ENCODE measurements at regions not wholly inside any gene's neighbourhood (a gene's known extent, or its start where the extent isn't known, plus 50 kb on each side); places are given as distances from the start of the nearest gene placed in this dataset.

DNA sequence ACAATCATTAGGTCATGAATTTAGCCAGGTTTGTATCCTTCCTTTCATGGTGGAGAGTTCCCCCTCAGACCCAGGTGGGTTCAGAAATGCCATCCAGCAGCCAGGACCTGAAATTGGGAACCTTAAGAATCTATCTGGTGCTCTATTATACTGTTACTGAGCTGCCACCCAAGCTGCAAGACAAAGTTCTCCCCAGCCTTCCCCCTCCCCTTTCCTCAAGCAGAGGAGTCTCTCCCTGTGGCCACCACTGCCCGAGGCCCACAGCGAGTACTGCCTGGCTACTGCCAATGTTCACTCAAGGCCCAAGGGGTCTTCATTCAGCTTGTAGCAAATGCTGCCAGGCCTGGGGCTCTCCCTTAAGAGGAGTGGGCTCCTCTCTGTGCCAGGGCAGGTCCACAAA, 133.8 kb downstream of the TMEM38B start:
- DNase-seq: no peak

DNA sequence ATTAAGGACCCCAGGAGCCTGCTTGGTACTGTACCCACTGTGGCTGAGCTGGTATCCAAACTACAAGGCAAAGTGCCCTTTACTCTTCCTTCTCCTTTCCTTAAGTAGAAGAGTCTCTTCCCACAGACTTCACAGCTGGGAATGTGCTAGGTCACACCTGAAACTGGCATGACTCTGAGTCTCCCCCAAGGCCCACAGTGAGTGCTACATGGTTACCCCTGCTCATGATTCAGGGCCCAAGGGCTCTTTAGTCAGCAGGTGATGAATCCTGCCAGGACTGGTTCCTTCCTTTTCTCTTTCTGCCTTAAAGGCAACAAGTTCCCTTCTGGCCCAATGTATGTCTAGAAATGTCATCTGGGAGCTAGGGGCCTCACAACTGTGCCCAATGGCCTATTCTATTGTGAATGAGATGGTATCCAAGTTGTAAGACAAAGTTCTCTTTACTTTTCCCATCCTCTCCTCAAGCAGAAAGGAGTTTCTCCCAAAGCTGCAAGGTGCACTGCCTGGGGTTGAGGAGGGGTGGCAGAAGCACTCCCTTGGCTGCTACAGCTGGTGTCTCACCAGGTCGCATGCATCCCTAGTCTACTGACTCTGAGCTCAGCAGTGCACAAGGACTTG, 134.4 kb downstream of the TMEM38B start:
- no peak for DNase-seq

DNA sequence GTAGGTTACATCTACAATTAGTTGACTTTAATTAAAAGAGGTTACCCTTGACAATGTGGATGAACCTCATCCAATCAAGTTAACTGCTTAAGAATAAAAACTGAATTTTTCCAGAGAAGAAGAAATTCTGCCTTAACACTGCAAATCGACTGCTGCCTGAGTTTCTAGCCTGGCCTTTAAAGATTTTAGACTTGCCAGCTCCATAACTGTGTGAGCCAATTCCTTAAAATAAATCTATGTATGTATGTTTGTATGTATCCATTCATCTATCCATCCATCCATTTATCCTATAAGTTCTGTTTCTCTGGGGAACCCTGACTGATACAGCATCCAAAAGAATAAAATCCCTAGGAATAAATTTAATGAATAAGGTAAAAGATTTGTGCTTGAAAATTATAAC, 136.1 kb downstream of the TMEM38B start:
- DNase-seq: no peak

DNA sequence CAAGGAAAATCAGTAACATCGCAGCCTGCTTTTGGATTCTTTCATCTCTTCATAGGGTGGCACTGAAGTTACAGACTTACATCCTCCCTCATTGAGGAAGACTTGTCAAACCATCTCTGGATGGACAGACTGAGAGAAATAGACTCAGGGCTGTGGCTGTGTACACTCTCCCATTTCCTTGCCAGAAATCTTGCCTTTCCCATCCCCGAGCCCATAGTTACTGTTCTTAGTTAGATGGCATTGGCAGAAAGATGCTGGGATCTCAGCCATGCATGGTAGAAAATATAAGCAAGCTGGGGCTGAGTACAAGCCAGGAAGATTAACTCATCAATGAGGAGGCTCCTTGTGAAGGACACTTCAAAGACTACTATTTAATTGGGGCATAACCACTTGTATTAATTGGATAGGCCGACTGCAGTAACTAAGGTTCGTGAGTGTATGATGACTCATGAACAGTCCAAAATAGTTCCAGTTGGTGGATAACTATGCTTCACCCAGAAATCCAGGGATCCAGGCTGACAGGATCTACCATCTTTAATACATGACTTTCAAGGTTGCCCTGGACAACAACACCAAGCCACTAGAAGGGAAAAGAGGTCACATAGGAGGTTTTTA, 137.9 kb downstream of the TMEM38B start:
- no peak for DNase-seq

DNA sequence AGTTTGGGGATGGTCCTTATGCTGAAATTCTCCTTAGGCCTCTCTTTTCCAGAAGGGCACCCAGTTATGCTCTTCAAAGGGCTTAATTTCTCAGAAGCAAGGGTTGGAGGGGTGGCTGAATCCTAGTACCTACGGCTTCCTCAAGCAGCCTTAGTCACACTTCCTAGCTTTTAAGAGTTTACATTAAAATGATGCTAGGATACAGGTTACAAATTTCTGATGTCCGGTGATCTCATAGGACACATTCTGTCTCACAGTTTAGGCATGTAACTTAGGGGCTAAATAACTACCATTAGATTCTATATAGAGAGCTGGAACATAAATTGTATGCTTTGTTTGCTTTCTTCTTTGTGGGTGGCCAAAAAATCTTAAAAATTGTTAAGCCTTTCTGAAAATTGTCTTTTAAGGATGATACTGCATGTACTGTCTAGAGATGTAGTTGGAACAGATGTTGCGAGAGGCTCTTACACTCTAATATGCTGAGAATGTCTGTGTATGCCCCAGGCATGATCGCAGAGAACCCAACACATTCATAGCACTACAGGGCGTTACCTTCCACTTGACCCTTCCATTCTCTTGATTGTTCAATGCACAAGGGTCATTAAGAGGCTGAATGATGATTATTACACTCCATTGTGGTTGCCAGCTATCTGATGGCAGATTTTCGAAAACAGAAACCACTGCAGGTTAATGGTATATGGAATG, 139.1 kb downstream of the TMEM38B start:
- DNase-seq: no peak

DNA sequence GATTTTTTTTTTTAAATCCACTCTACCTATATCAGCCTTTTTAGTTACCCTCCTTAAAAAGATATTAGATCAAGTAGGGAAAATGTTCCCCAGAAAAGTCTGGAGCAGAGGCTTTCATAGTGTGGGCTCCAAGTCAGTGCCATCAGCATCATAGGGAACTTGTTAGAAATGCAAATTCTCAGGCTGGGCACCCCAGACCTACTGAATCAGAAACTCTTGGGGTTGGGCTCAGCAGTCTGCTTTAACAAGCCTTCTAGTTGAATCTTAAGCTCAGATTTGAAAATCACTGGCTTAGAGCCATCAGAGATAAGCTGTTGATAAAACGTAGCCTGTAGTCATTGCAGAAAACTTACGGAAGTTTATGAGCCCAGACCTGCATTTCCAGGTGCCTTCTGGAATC, 140.1 kb downstream of the TMEM38B start:
- DNase-seq: no peak

DNA sequence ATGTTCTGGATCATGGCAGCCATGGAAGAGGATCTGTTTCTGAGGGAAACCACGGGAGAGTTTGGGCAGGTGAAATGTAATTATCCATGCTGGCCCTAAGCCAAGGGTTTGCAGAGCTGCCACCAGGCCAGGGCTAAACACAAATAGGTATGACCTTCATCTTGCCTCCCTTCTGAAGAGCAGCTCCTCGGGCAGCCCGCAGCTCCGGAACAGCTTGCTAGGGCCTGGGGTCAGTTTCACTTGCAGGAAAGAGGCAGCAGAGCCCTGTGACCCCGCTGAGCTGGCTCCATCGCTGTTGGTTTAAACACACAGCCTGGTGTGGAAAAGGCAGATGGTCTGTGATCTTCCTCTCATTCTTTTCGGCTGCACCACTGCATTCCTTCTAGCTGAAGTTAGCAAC, 141.4 kb downstream of the TMEM38B start:
- DNase-seq: no peak

DNA sequence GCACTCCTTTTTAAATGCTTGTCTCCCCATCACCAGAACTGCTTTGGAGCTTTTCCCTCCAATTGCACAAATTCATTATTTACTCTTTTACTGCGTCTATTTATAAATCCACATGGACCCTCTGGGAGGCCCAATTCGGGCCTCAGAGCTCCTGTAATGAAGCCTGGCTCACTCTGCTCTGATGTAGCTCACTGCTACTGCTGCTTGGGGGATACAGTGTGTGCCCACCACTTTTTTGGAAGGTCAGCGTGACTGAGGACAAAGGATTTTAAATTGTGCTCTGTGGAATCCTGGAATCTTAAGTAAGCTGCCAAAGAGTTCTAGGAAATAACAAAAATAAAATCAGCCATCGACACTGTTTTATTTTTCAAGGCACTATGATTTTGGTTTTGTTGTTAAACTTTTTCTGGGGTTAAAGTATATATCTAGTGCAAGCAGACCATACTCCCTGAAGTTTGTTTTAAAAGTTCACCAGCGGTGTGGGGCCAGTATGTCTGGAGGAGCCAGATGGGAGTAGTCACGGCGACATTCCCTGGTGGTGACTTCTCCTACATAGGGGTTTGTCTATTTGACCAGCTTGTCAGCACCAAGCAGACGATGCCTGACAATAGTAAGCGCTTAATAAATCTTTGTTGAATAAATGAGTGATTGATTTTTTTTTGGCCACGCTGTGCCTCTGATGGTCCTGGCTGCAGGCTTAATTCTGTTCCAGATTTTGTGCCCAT, 142.8 kb downstream of the TMEM38B start:
- no peak for DNase-seq

DNA sequence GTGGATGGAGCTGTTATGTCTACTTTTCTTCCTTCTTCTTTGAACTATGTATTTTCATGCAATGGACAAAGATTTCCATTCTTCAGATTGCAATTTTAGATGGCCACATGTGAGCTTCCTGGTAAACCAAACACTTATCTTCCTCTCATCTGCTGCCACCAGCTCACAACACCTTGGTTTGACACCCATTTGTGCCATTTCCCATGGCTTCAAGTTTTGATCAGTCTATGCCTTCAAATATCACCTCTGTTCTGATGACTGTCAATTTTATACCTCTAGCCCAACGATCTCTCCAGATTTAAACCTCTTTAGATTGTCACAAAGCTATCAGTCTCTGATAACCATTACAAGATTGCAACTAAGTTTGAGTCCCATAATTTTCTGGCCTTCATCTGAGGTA, 147.2 kb downstream of the TMEM38B start:
- no peak for DNase-seq

DNA sequence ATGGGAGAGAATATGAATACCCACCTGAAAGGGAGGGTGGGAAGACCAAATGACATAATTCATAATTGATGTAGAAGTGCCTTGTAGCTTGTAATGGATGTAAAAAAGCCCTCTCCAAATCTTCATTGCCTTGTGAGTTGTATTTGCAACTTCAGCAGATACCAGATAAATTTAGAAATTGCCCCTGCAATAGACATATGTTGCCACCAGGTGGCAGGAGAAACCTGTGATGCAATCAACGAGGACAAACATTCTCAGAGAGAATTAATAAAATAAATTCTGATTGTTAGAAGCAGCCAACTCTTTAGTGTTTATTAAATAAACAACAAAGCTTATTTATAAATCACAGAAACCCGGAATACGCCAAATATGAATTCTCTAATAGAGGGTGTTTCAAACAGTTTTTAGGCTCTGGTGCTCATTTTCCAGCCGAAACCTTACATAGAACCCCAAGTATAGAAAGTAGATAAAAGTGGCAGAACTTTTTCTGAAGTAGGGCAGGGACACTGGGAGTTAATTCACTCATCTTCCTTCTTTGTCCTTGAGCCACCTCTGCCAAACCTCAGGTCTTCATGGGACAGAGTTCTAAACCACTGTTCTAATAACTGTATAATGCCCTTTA, 147.8 kb downstream of the TMEM38B start:
- no peak for DNase-seq

DNA sequence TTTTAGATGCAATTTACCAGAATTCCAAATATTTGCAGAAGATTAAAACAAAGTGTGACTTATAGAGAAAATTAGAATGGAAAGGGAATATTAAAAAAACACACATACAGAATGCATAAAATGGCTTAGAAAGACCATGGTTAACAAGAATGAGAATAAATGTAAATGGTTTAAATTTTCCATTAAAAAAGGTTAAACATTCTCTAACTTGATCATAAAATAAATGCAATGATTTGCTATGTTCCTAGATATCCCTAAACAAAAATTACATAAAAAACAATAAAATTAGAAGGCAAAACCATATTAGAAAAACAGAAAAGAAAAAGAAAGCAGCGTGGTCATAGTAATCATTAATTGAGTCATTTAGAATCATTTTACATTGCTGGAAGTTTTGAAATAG, 152.5 kb downstream of the TMEM38B start:
- no peak for DNase-seq

DNA sequence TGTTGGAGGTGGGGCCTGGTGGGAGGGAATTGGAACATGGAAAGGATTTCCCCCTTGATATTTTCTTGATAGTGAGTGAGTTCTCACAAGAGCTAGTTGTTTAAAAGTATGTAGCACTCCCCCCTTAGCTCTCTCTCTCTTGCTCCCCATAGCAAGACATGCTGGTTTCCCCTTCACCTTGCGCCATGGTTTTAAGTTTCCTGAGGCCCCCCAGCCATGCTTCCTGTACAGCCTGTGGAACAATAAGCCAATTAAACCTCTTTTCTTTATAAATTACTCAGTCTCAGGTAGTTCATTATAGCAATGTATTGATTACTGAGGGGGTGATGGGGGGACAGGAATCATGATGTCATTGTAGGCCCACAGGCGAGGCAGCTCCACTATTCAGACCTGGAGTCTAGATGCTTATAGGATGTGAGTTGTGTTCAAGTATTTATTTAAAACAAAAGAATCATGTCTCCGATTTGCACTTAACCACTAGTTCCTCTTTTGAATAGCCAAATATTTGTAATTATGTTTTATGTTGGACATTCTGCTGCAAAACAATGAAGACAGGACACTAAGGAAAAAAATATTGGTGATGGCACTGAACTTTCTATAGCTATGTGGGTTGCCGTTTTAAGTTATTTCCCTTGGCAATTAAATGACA, 156.6 kb downstream of the TMEM38B start:
- DNase-seq: no peak

DNA sequence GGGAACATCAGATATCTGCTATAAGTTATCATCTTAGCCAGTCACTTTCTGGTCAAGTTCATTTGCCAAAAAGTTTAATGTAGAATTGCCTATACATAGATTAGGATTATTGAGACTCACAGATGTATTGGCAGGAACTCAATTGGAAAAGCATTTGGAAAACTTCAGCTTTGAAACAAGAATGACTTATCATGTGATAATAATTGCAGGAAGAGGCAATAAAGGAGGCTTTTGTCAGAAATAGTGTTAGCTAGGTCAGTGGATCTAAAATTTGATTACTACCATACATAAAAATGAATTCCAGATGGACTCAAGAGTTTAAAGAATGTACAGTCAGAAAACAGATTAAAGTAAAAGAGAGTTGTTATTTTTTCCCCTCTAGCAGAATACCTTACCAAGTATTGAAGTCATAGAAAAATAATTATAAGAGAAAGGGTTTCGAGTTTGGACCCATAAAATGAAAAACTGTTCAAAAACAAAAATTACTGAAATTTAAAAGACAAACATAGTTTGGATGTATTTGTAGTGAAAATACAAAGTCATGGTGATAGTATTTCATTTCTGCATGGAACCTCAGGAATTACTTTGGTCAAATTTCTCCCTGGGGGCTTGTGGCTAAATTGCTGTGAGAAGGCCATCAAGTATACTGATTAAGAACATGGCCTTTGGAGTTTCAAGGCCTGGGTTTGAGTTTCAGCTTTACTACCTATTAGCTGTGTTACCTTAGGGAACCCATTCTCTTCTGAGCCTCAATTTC, 159.9 kb downstream of the TMEM38B start:
- no peak for DNase-seq

DNA sequence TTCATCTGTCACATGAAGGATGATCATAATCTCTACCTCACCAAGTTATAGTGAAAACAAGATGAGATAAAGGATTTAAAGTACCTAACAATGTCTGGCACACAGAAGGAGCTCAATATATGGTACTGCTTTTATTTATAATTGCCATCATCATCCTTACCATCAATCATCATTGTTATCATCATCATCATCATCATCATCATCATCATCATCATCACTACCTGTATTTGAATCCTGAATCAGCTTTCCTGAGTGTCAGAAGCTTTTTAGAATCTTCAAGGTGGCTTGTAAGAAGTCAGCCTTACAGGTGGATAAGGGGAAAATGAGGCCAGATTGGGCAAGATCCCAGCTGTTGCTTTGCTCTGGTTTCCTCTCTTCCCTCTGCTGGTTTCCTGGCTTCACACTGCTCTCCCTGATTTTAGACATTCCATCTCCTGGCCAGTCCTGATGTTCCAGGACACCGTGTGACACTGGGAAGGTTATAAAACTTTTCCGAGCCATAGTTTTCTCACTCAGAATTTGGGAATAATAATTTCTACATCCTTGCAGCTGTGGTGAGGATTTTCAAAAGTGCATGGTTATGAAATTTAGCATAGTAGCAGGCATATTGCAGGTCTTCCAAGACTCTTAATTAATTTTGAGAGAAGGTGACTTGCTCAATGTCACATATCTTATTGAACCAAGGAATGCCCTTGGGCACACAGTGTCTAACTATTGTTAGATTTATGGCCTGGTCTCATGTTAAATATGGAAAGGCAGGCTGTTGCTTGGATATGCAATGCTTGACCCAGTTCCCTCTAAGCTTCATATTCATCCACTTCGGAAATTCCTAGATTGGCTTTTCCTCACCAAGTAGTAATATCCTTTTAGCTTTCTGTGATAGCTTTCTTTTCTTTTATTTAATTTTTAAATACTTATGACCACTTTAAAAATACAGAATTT, 160.7 kb downstream of the TMEM38B start:
- no peak for DNase-seq

DNA sequence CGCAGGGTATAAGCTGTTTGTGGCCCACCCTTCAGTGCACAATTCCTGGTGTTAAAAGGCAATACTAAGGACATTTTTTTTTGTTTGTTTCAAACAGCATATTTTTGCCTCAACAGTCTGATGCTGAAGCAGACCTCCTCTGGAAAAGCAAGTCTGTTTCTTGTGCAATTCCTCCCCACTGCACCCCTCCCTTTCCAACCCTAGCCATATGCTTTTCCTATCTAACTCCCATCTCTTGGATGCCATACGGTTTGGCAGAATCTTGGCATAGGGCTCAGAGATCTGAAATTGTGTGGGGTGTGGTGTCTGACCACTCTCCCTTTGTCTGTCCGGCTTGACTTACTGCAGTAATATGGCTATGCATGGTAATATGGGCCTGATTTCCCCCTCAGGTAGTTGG, 161.6 kb downstream of the TMEM38B start:
- no peak for DNase-seq

DNA sequence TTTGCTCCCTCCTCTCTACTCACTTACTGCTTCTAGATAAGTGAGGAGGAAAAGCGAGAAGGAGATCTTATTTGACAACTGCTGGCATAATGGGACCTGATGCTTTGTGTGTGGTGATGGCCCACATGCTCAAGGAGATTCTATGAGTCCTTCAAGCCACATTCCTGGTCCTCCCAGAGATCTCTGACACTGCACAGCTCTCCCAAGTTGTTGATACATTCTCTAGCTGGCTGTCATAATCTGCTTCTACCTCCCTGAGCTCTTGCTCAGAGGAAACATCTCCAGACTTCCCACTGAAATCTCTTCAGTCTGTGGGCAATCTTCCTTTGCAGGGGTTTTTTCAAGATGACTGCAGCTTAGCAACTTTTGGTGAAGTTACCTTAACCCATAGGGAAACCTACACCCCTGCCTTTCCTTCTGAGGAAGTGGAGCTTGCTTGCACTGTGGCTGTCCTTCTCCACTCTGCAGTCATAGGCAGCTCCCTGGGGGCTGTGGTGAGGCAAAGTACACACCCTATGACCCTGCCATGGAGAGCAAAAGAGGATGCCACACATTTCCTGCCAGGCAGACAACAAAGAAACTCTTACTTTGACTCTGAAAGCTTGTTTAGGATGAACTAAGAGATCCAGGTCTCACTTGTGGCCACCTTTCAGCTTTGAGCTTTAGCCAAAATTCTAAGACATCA, 163.8 kb downstream of the TMEM38B start:
- DNase-seq: no peak

DNA sequence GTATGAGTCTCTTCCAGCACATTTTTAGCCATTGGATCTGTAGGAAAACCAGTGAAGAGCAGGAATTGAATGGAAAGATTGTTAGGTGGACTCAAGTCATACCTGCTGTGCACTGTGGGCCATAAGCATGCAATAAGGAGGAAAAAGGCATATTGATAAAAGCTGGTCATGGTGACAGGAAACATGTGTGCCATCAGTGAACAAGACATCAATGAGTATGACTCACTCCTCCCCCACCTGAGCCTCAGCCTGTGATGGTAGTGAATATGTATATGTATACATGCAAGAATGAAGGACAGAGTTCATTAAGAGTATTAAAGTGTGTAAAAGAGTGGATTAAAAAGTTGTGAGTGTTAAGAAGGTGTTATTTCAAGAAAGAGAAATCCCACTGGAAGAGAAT, 164.5 kb downstream of the TMEM38B start:
- no peak for DNase-seq

DNA sequence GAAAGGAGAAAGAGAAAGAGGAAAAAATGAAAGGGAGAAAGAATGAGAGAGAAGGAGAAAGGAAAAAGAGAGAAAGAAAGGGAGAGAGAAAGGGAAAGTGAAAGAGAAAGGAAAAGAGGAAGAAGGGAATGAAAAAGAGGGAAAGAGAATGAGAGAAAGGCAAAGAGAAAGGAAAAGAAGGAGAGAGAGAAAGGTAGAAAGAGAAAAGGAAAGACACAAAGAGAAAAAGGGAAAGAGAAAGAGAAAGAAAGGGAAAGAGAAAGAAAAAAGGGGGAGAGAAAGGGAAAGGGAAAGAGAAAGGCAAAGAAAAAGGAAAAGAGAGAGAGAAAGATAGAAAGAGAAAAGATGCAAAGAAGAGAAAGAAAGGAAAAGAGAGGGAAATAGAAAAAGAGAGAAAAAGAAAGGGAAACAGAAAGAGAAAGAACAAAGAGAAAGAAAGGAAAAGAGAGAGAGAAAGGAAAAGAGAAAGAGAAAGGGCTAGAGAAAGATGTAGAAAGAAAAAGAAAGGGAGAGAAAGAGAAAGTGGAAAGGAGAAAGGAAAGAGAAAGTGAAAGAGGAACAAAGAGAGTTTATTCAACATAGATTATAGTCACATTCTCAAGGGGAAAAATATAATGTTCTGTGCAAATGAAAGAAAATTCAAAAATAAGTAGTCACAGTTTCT, 165.2 kb downstream of the TMEM38B start:
- DNase-seq: no peak

DNA sequence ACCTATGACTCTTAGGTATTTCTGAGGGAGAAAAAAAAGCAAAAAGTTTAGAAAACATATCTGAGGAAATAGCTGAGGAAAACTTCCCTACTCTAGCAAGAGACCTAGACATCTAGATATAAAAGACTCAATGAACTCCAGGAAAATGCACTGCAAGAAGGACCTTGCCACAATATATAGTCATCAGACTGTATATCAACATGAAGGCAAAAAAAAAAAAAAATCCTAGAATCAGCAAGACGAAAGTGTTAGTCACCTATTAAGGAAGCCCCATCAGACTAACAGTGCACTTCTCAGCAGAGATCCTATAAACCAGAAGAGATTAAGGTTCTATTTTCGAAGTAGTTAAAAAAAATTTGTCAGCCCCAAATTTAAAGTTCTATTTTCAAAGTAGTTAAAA, 166.2 kb downstream of the TMEM38B start:
- no peak for DNase-seq

DNA sequence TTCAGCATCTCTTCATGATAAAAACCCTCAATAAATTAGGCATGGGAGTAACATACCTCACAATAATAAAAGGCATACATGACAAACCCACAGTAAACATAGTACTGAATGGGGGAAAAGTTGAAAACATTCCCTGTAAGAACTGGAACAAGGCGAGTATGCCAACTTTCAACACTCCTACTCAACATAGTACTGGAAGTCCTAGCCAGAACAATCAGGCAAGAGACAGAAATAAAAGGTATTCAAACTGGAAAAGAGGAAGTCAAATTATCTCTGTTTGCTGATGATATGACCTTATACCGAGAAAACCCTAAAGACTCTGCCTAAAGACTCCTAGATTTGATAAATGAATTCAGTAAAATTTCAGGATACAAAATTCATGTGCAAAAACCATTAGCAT, 167.6 kb downstream of the TMEM38B start:
- no peak for DNase-seq
